Endodermal cell (in vitro differentiated cells): ENCODE measurements at regions not wholly inside any gene's neighbourhood (a gene's known extent, or its start where the extent isn't known, plus 50 kb on each side); places are given as distances from the start of the nearest gene placed in this dataset.

Experiments used
- DNase-seq: peaks from one replicate; pipeline ENCODE4 v3.0.0-alpha.2; 2017
- H3K27ac ChIP-seq: 2 replicates; pipeline ENCODE4 v1.5.1; 2013; ENCODE audit warnings: mild to moderate bottlenecking, low read depth, low read length, moderate library complexity
- H3K27me3 ChIP-seq: 2 replicates; pipeline ENCODE4 v1.6.1; 2013; ENCODE audit warnings: mild to moderate bottlenecking, low read length, moderate library complexity; ENCODE audit not compliant: insufficient read depth, control insufficient read depth, poor library complexity, severe bottlenecking
- H3K36me3 ChIP-seq: 2 replicates; pipeline ENCODE4 v1.7.0; 2013; ENCODE audit warnings: mild to moderate bottlenecking, low read length, moderate library complexity; ENCODE audit not compliant: control insufficient read depth, insufficient read depth
- H3K4me1 ChIP-seq: one replicate; pipeline ENCODE4 v1.7.0; 2013; ENCODE audit warnings: low read length; ENCODE audit not compliant: control insufficient read depth, insufficient read depth
- H3K4me3 ChIP-seq: 2 replicates; pipeline ENCODE4 v1.5.1; 2013; ENCODE audit warnings: mild to moderate bottlenecking, low read length, moderate library complexity
- H3K9ac ChIP-seq: 2 replicates; pipeline ENCODE4 v1.6.1; 2013; ENCODE audit warnings: mild to moderate bottlenecking, low read length, moderate library complexity; ENCODE audit not compliant: poor library complexity, severe bottlenecking; ENCODE audit errors: extremely low read depth
- H3K9me3 ChIP-seq: 2 replicates; pipeline ENCODE4 v1.6.1; 2013; ENCODE audit warnings: mild to moderate bottlenecking, low read length, moderate library complexity; ENCODE audit not compliant: control insufficient read depth
- H3K27ac Mint-ChIP-seq: 2 replicates; pipeline ENCODE4 v1.8.0; 2020; ENCODE audit warnings: mixed read lengths
- H3K27me3 Mint-ChIP-seq: 2 replicates; pipeline ENCODE4 v1.8.0; 2021; ENCODE audit warnings: mild to moderate bottlenecking, mixed read lengths; ENCODE audit not compliant: insufficient read depth
- H3K36me3 Mint-ChIP-seq: 2 replicates; pipeline ENCODE4 v1.8.0; 2020; ENCODE audit warnings: low read depth, mixed read lengths
- H3K4me1 Mint-ChIP-seq: 2 replicates; pipeline ENCODE4 v1.8.0; 2020; ENCODE audit warnings: mixed read lengths
- H3K4me3 Mint-ChIP-seq: 2 replicates; pipeline ENCODE4 v1.8.0; 2020; ENCODE audit warnings: mild to moderate bottlenecking, moderate library complexity, mixed read lengths
- H3K9me3 Mint-ChIP-seq: 2 replicates; pipeline ENCODE4 v1.8.0; 2020; ENCODE audit warnings: mild to moderate bottlenecking, mixed read lengths
- CTCF ChIP-seq: fragments of 200-600 bp; sonication (generic); conservative IDR thresholded peaks from 2 replicates; pipeline ENCODE4 v1.5.0; 2021; ENCODE audit warnings: antibody characterized with exemption, mild to moderate bottlenecking
- WGBS, 2 experiments: methylation state at CpG; one replicate each; pipeline versions ENCODE4 v1.1.5 to v1.1.7; 2013; ENCODE audit warnings: missing lambda C conversion rate in 2 of 2, mixed read lengths in 1 of 2; ENCODE audit not compliant: insufficient coverage in 1 of 2, insufficient read length in 1 of 2; 5-methylcytosine and 5-hydroxymethylcytosine counted together

GRCh38 chr10:128527711-128528110, 401.5 kb upstream of the MKI67 start:
- Mint-ChIP-seq H3K27ac (no peak overlapping the region), H3K4me1 (no peaks in the 10 kb centered on the region), H3K36me3 (no peaks in the 10 kb centered on the region), H3K4me3 (no peak overlapping the region), H3K9me3 (no peaks in the 10 kb centered on the region), H3K27me3 (peaks cover 2% of the 10 kb centered on the region)
- no peak overlapping the region for H3K4me3 ChIP-seq
- H3K27me3 ChIP-seq, result no peaks in the 10 kb centered on the region
- no peak for DNase-seq
- H3K36me3 ChIP-seq, result no peaks in the 10 kb centered on the region
- H3K4me1 ChIP-seq, result no peaks in the 10 kb centered on the region
- no peaks in the 10 kb centered on the region for H3K9me3 ChIP-seq
- peak overlapping the region; percentile 36 for H3K27ac ChIP-seq
- 62 to 65% methylated on average over 6 to 8 of the region's 8 CpGs for WGBS, 2 experiments
- TF ChIP-seq CTCF, result no peak
- no peak overlapping the region for H3K9ac ChIP-seq

GRCh38 chr10:128528167-128528566, 401.9 kb upstream of the MKI67 start:
- no peaks in the 10 kb centered on the region for H3K9me3 ChIP-seq
- Mint-ChIP-seq H3K4me1 (no peaks in the 10 kb centered on the region), H3K27ac (no peak overlapping the region), H3K27me3 (peaks cover 2% of the 10 kb centered on the region), H3K9me3 (no peaks in the 10 kb centered on the region), H3K36me3 (no peaks in the 10 kb centered on the region), H3K4me3 (no peak overlapping the region)
- no peak overlapping the region for H3K4me3 ChIP-seq
- DNase-seq, result no peak
- WGBS, 2 experiments, result 71 to 89% methylated on average over 2 of the region's 2 CpGs
- no peak overlapping the region for H3K27ac ChIP-seq
- H3K27me3 ChIP-seq, result no peaks in the 10 kb centered on the region
- no peak overlapping the region for H3K9ac ChIP-seq
- H3K4me1 ChIP-seq, result no peaks in the 10 kb centered on the region
- TF ChIP-seq CTCF, result no peak
- H3K36me3 ChIP-seq, result no peaks in the 10 kb centered on the region

- no peak overlapping the region for H3K27ac Mint-ChIP-seq
- no peak for DNase-seq
- no peaks in the 10 kb centered on the region for H3K9me3 ChIP-seq
- no peaks in the 10 kb centered on the region for H3K27me3 ChIP-seq
- no peaks in the 10 kb centered on the region for H3K4me1 ChIP-seq
- H3K9me3 Mint-ChIP-seq, result no peaks in the 10 kb centered on the region
- peaks cover 2% of the 10 kb centered on the region for H3K27me3 Mint-ChIP-seq
- no peak overlapping the region for H3K4me3 ChIP-seq
- H3K9ac ChIP-seq, result no peak overlapping the region
- H3K36me3 Mint-ChIP-seq, result no peaks in the 10 kb centered on the region
- TF ChIP-seq CTCF, result no peak
- H3K36me3 ChIP-seq, result no peaks in the 10 kb centered on the region
- H3K4me1 Mint-ChIP-seq, result no peaks in the 10 kb centered on the region
- no peak overlapping the region for H3K4me3 Mint-ChIP-seq
- 73 to 84% methylated on average over 8 to 11 of the region's 11 CpGs for WGBS, 2 experiments
- H3K27ac ChIP-seq, result no peak overlapping the region
These were observed 402.6 kb upstream of the MKI67 start for GRCh38 chr10:128528781-128529180.
